ENCODE measurements at regions not wholly inside any gene's neighbourhood (a gene's known extent, or its start where the extent isn't known, plus 50 kb on each side); places are given as distances from the start of the nearest gene placed in this dataset.

DNA sequence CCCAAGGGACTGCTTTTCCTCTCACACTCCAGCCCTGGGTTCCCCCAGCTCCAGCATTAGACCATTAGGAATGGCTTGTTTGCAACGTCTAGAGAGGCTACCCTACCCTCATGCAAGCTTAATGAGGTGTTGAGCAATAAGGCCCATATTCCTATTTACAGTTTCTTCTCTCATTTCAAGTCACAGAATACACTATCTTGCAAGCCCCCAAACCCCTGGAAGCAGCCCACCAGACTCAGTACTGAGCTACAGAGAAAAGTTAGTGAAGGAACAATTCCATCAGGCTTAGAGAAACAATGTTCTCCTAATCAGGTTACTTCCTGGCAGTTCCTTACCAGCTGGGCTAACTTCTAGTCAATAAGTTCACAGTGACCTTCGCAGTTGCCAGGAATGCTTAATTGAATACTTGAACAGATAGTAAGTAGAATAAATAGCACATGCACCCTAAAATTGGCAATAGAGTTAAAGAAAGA lies 606.5 kb upstream of the NOX3 start:
- TF ChIP-seq, protein P1, sequence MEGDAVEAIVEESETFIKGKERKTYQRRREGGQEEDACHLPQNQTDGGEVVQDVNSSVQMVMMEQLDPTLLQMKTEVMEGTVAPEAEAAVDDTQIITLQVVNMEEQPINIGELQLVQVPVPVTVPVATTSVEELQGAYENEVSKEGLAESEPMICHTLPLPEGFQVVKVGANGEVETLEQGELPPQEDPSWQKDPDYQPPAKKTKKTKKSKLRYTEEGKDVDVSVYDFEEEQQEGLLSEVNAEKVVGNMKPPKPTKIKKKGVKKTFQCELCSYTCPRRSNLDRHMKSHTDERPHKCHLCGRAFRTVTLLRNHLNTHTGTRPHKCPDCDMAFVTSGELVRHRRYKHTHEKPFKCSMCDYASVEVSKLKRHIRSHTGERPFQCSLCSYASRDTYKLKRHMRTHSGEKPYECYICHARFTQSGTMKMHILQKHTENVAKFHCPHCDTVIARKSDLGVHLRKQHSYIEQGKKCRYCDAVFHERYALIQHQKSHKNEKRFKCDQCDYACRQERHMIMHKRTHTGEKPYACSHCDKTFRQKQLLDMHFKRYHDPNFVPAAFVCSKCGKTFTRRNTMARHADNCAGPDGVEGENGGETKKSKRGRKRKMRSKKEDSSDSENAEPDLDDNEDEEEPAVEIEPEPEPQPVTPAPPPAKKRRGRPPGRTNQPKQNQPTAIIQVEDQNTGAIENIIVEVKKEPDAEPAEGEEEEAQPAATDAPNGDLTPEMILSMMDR (IDR thresholded peaks at IDR 0.05; ENCODE audit: poor library complexity, severe bottlenecking): no peak
- TF ChIP-seq, protein P2, sequence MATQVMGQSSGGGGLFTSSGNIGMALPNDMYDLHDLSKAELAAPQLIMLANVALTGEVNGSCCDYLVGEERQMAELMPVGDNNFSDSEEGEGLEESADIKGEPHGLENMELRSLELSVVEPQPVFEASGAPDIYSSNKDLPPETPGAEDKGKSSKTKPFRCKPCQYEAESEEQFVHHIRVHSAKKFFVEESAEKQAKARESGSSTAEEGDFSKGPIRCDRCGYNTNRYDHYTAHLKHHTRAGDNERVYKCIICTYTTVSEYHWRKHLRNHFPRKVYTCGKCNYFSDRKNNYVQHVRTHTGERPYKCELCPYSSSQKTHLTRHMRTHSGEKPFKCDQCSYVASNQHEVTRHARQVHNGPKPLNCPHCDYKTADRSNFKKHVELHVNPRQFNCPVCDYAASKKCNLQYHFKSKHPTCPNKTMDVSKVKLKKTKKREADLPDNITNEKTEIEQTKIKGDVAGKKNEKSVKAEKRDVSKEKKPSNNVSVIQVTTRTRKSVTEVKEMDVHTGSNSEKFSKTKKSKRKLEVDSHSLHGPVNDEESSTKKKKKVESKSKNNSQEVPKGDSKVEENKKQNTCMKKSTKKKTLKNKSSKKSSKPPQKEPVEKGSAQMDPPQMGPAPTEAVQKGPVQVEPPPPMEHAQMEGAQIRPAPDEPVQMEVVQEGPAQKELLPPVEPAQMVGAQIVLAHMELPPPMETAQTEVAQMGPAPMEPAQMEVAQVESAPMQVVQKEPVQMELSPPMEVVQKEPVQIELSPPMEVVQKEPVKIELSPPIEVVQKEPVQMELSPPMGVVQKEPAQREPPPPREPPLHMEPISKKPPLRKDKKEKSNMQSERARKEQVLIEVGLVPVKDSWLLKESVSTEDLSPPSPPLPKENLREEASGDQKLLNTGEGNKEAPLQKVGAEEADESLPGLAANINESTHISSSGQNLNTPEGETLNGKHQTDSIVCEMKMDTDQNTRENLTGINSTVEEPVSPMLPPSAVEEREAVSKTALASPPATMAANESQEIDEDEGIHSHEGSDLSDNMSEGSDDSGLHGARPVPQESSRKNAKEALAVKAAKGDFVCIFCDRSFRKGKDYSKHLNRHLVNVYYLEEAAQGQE (IDR thresholded peaks at IDR 0.05; ENCODE audit: borderline replicate concordance): no peak

Measured in neural cell (in vitro differentiated cells).